Hypothalamus (tissue), 51 donors: ENCODE measurements at regions not wholly inside any gene's neighbourhood (a gene's known extent, or its start where the extent isn't known, plus 50 kb on each side); places are given as distances from the start of the nearest gene placed in this dataset.

ENCODE experiments used
- DNase-seq, 51 donors: peaks; one replicate each; lab custom pipeline; 2025; lab: John Stamatoyannopoulos, UW

- DNase-seq = no peak
Observed at GRCh38 chr6:44599672-44600071, 212.2 kb downstream of the CDC5L start.

GRCh38 chr6:44603044-44603686 lies 215.7 kb downstream of the CDC5L start:
- DNase-seq = no peak

DNA sequence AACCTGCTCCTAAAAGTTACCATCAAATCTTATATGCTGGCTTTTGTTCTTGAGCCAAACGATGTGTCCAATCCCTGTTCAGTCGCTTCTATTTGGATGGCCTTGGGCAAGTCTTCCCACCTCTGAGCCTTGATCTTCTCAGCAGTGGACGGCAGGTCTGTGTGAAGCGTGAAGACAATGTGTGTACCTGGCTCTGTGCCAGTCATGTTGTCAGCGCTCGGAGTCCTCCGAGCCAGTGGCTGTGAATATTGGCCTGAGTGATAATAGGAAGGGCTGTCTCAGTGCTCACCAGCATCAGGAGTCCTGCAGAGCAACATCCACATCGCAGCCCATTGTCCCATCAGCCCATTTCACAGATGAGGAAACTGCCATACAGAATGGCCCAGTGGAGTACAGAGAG lies 219.0 kb downstream of the CDC5L start:
- no peak for DNase-seq

DNA sequence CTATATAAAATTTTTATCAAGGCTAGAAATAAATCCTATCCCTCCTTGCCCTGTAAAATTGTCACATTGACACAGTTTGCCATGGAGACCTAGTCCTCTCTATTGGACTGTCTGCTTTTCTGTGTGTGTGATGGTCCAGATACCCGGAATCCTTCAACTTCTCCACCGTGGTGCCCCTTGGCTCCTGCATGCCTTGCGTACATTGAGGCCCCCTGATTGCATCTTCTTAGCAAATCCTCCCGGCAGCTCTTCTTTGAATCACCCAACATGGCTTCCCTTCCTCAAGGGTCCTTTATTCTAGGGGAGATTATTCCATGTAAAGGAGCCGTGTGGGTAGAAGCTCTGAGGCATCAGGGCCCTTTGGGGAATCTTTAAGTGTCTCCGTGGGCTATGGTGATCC lies 219.5 kb downstream of the CDC5L start:
- no peak for DNase-seq

DNA sequence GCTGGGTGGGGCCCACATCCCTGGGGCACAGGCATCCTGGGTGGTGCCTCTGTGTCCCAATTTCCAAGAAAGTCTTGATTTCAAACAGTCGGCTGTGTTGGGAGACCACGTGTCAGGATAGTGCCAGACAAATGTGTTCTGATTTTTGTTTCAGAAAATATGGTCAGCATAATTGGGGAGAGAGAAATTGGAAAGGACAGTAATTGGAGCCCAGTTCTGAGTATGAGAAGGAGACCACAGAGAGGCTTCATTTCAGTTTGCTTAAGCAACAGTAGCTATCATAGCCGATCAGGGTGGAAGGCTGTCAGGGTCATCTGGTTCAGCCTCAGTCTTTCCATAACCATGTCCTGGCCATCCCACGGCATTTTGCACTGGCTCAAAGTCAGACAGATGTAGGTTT lies 220.7 kb downstream of the CDC5L start:
- no peak for DNase-seq

DNA sequence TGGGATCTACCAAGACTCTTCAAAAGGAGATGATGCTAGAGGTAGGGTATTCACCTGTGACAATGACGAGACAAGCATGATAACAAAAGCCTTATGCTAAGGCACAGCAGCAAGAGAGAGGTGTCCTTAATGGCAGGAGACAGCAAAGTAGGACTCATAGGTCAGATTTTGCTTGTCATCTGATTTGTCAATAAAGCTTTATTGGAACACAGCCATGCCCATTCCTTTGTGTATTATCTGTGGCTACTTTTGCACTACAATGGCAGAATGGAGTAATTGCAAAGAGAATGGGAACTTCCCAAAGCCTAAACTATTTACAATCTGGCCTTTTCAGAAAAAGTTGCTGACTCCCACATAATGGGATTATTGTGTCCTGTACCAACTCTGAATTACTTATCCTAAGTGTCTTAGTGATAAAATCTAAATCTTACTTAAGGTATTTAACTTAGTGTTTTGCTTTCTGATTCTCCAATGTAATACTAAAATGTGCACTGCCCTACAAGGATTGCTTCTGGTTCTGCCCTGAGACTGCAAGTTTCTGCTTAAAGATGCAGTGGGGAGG lies 221.6 kb downstream of the CDC5L start:
- DNase-seq = no peak

DNA sequence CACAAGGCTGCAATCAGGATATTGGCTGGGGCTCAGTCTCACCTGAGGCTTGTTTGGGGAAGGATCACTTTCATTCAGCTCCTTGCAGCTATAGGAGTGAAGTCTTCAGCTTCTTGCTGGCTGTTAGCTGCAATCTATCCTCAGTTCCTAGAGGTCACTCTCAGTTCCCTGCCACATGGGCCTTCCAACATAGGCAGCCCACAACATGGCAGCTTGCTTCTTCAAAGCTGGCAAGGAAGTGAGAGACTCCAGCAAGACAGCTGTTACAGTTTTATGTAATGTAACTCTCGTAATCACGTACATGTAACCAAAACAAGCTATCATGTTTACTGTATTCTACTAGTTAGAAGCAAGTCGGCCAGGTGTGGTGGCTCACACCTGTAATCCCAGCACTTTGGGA lies 226.9 kb downstream of the CDC5L start:
- DNase-seq = no peak

DNA sequence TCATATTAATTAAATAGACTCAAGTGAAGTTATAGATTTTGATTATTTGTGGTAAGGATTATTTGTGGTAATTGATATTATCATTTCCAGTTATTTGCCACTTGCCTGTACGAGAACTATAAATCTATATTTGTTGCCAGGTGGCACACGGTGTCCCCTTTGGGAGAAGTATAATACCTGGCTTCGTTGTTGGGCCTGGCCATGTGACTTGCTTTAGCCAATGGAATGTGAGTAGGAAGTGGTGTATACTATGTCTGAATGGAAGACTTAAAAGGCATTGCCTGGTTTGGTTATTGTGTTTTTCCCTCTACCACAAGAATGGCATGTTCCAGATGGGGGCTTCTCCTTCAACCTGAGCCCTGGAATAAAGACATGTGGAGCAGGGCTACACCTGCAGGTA lies 228.1 kb downstream of the CDC5L start:
- DNase-seq = no peak

DNA sequence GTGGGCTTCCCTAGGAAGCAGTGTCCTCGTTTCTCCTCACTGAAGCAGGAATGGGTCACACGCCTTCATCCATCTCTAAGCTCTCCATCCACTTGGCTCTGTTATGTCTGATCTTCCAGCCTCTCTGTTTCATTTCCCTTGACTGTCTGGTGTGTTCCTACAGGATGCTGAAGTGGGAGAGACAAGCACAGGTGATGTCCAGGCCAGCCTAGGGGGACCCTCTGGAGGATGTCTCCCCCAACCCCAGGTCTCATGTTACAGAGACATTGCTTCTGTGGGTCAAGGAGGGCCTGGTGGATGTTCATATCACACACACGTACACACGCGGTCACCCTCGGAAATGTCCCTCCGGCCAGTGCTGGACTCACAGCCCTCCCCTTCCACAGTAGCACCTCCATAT lies 229.9 kb downstream of the CDC5L start:
- DNase-seq = no peak

- DNase-seq = peak in 1 of 51 donors; percentile 6
Observed at GRCh38 chr6:44618371-44618770, 230.9 kb downstream of the CDC5L start.

- DNase-seq = no peak
Observed at GRCh38 chr6:44620922-44621321, 233.4 kb downstream of the CDC5L start.

DNA sequence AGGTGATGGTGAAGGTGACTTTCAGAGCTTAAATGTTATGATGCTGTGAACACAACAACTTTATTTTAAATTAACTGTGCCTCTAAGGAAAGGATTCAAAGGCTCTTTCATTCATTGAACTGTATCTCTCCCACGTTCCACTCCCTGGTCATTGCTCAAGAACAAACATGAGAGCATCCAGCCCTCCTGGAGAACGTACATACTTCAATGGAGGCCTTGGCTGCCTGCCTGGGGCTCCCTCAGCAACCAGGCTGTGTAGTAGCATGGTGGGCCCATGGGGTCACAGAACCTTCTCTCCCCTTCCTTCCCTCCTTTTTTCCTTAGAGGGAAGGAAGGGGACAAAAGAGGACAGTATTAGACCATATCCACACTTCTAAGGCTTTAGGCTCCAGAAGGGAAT lies 234.3 kb downstream of the CDC5L start:
- no peak for DNase-seq

- DNase-seq = no peak
Observed at GRCh38 chr6:44622555-44622954, 235.0 kb downstream of the CDC5L start.

GRCh38 chr6:44622956-44623355 lies 235.4 kb downstream of the CDC5L start:
- DNase-seq = no peak

- DNase-seq = no peak
Observed at GRCh38 chr6:44624226-44624625, 236.7 kb downstream of the CDC5L start.

DNA sequence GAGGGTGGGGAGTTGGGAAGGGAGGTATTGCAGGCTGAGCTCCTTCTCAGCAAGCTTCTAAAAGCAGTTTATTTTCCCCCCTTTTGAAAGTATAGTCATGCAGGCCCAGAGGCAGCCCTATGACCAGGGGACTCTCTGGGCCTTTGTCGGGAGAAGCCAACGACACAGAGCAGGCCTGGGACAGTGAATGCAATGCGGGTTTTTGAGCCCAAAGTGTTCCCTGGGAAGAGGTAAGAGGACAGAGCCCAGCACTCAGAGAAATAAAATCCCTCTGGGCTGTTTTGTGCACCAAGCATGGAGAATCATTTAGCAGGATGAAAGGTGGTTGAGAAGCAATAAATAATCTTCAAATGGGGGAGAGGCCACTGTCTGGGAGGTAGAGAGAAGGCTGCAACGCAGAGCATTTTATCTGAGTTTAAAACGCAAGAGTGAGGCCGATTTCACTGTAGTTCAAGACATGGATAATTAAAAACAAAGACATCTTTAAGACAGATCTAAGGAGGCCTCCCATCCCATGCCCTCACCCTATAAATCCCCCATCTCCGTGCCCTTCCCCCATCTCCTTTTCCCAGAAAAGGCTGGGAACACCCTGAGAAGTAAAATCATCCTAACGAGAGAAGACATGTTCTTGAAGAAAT lies 237.5 kb downstream of the CDC5L start:
- no peak for DNase-seq

DNA sequence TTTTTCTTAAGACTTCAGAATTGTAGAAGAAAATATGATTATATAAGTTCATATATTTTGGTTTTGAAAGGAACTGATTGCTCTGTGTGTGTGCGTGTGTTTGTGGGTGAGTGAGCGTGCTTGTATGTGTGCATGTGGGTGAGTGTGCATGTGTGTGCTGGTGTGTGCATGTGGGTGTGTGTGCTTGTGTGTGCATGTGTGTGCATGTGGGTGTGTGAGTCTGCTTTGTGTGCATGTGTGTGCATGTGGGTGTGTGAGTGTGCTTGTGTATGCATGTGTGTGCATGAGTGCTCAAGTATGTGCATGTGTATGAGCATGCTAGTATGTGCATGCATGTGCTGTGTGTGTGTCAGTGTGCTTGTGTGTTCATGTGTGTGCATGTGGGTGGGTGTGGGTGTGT lies 238.5 kb downstream of the CDC5L start:
- no peak for DNase-seq

- DNase-seq = no peak
Observed at GRCh38 chr6:44626616-44627015, 239.1 kb downstream of the CDC5L start.

- DNase-seq = peak in 13 of 51 donors; percentile 3 to 26 (median 10)
Observed at GRCh38 chr6:44627091-44627882, 239.8 kb downstream of the CDC5L start.

- no peak for DNase-seq
Observed at GRCh38 chr6:44627883-44628271, 240.4 kb downstream of the CDC5L start.

DNA sequence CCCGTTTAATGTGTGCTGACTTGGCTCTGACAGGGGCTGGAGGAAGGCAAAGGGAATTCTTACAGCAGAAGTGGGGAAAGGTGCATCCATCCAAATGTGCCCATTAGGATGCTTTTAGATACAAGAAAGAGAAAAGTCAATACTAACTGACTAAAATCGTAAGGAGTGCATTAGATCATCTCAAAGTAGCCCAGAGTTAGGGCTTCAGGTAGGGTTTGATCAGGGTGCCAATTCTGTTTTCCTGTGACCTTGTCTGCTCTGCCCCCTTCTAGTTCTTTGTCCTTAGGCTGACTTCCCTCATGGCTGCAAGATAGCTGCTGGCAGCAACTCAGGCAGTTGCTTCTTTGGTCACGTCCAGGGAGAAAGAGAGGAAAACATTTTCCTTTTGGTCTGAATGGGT lies 240.8 kb downstream of the CDC5L start:
- DNase-seq = no peak

- no peak for DNase-seq
Observed at GRCh38 chr6:44629636-44630035, 242.1 kb downstream of the CDC5L start.
